Choroid plexus epithelial cell (primary cell): ENCODE measurements at regions not wholly inside any gene's neighbourhood (a gene's known extent, or its start where the extent isn't known, plus 50 kb on each side); places are given as distances from the start of the nearest gene placed in this dataset.
A peak's percentile ranks its signal among the peaks of the same experiment; 100 is the strongest.

Experiments
- DNase-seq: peaks from one replicate; pipeline ENCODE4 v3.0.0-alpha.2; 2010; ENCODE audit warnings: low read depth
- H3K4me3 ChIP-seq: 2 replicates; pipeline ENCODE4 v1.5.1; 2011; ENCODE audit warnings: low read depth, mild to moderate bottlenecking, control low read depth, low read length, moderate library complexity
- TF ChIP-seq, protein P1 (sequence below): conservative IDR thresholded peaks from 2 replicates; pipeline ENCODE4 v1.5.1; 2011; ENCODE audit warnings: low read depth, mild to moderate bottlenecking, control low read depth, inconsistent platforms, low read length, moderate library complexity

DNA sequence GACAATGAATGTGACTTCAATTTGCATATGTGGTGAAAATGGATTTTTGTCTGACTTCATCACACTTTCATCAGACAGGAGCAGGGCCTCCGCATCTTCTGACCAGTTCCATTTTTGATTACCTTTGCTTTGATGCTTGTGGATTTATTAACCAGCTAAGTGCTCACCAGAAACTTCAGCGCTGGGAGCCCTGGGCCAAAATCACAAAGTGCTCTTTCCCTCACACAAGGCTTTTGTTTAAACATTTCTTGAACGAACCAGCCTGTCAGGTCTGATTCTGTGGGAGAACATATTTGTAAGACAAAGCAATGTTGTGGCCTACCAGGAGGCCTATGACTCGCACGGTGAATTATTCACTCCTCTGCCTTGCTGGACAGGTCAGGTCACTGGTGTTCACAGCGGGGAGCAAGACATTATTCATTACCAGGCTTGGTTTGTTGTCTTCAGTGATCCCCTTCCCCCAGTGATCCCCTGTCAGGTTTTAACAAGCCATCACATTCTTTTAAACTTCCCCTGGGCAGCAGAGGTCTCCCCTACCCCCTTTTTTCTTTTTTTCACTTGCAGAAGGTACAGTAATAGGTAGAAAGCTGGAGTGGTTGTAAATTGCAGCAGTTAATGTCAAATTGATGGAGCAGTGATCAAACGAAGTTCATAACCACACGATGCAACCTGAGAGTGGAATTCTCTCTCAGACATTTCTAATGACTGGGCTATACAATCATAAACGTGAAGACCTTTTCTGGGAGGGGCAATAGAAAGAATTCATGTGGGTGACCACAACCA is 167.5 kb upstream of the PRICKLE1 start:
- peak; percentile 99 for DNase-seq
- TF ChIP-seq, protein P1, sequence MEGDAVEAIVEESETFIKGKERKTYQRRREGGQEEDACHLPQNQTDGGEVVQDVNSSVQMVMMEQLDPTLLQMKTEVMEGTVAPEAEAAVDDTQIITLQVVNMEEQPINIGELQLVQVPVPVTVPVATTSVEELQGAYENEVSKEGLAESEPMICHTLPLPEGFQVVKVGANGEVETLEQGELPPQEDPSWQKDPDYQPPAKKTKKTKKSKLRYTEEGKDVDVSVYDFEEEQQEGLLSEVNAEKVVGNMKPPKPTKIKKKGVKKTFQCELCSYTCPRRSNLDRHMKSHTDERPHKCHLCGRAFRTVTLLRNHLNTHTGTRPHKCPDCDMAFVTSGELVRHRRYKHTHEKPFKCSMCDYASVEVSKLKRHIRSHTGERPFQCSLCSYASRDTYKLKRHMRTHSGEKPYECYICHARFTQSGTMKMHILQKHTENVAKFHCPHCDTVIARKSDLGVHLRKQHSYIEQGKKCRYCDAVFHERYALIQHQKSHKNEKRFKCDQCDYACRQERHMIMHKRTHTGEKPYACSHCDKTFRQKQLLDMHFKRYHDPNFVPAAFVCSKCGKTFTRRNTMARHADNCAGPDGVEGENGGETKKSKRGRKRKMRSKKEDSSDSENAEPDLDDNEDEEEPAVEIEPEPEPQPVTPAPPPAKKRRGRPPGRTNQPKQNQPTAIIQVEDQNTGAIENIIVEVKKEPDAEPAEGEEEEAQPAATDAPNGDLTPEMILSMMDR, result peak; percentile 0
- H3K4me3 ChIP-seq, result no peak overlapping the region

DNA sequence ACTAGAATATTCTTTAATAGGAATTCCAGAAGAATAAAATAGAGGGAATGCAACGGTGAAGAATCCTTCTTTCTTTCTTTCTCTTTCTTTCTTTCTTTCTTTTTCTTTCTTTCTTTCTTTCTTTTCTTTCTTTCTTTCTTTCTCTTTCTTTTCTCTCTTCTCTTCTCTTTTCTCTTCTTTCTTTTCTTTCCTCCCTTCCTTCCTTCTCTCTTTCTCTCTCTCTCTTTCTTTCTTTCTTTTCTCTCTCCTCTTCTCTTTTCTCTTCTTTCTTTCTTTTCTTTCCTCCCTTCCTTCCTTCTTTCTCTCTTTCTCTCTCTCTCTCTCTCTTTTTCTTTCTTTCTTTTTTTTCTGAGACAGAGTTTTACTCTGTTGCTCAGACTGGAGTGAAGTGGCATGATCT is 160.8 kb upstream of the PRICKLE1 start:
- H3K4me3 ChIP-seq, result no peak overlapping the region
- TF ChIP-seq, protein P1, result no peak
- no peak for DNase-seq

DNA sequence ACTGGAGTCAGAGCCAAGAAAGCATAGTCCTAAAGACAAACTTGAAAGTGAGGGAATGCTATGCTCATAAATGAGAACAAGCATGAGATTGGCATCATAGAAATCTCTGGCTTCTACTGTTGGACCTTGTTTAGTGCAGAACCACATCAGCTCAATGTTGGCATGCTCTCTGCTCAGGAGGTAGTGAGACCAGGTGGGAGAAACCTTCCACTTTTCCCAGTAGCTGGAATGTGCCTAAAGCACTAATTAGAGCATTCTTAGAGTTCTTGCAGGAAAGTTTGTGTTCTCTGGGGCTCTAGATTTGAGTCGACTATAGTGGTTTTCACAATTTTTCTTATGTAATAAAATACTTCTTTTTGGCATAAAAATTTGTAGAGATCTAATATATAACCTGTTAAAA is 159.7 kb upstream of the PRICKLE1 start:
- H3K4me3 ChIP-seq, result no peak overlapping the region
- DNase-seq, result no peak
- TF ChIP-seq, protein P1, result no peak

DNA sequence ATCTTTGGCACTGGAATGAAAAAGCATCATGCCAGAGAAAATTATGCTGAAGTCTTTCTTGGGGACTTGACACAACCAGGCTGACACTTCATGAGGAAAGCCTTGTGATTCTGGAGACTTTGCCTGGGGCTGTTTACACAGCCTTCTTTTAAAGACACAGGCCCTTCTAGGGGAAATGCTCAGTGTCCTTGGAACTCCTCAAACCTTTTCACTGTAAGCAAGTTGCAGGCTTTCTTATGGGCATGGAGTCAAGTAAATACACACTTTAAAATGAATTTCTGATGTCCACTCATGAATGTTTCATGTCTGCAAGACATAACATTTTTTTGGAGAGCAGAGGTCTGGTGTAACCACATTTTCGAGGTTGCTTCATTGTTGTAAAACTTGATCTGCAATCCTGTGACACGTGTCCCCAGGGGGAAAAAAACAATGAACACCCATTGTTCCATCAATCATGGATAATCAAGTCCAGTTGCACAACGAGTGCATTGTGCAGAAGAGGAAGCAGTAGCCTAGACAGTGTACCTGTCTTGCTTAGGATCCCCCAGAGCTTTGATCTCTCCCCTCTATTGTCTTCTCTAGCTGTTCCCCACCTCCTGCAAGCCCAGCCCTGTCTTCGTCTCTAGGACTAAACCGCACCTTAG is 155.1 kb upstream of the PRICKLE1 start:
- no peak overlapping the region for H3K4me3 ChIP-seq
- DNase-seq, result peak; percentile 33
- TF ChIP-seq, protein P1, result no peak

DNA sequence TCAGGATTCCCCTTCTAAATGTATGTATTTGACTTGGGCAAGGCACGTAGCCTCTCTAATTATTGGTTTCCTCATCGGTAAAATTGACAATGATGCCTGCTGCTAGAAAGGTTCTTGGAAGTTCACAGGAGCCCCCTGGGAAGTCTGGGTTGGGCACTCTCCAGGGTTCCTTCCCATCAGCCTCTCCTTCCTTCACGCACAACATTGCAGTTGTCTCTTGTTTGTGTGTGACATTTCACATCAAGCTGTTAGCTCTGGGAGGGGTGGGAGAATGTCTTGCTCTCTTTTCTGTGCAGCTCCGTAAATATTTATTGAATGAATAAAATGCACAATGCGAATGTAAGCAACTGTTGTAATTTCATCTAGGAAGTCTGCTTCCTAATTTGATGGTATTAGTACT is 153.2 kb upstream of the PRICKLE1 start:
- TF ChIP-seq, protein P1, result no peak
- H3K4me3 ChIP-seq, result no peak overlapping the region

DNA sequence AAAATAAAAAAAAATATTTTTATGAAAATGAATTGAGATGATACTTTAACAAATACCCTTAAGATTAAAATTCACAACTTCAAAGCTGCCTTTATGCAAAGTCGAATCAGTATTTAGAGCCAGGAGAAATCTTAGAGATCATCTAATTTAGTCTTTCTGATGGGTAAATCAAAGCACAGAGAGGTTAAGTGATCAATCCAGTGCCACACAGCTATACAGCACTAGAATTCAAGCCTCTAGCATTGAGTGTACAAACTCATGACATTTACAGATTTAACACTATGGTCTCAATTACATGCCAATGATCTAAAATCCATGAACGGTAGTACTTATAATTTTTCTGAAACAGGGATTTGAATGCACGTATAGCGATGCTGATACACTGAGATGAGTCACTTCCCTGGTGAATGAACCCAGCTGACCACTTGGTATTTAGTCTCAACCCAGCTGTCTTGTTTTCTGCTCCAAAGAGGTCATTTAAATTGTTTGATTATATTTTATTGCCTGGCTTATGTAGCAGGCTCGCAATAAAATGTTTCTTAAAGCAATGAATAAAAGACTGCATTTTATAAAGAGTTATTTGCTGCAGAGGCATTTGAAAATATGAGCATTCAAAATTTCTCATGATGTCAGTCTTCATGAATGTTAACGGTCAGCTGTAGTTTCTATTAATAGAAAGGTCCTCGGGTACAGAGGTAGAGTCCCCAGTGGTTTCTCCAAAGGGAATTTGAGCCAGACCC is 152.4 kb upstream of the PRICKLE1 start:
- DNase-seq, result peak; percentile 84
- no peak overlapping the region for H3K4me3 ChIP-seq
- TF ChIP-seq, protein P1, result no peak

More for the DNA sequence above, 153.2 kb upstream of the PRICKLE1 start:
- peak; percentile 44 for DNase-seq
